GM18907 (cell line): ENCODE measurements at regions not wholly inside any gene's neighbourhood (a gene's known extent, or its start where the extent isn't known, plus 50 kb on each side); places are given as distances from the start of the nearest gene placed in this dataset.

Source experiments
- ATAC-seq: cut with Tn5 transposase; IDR thresholded peaks from one replicate; pipeline ENCODE4 v1.9.1; 2021; ENCODE audit warnings: mild to moderate bottlenecking, moderate library complexity; ENCODE audit not compliant: unreplicated experiment

DNA sequence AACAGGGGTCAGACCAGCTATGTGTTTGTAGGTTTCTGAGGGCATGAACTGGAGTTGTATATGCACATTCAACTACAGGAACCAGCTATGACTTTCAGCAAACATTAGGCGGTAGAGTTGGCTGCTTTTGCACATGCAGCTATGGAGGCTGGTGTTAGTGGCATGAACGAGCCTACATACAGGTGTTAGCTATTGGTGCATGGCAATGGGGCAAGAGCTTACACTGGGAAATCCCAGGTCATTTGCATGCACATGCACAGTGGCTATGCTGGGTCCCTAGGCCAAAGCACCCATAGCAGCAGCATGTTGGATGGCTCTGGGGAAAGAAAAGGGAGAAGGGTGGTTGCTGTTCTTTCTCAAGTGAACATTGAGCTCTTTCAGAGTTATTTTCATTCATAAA lies 1018.5 kb upstream of the PHF14 start:
- ATAC-seq: no peak

DNA sequence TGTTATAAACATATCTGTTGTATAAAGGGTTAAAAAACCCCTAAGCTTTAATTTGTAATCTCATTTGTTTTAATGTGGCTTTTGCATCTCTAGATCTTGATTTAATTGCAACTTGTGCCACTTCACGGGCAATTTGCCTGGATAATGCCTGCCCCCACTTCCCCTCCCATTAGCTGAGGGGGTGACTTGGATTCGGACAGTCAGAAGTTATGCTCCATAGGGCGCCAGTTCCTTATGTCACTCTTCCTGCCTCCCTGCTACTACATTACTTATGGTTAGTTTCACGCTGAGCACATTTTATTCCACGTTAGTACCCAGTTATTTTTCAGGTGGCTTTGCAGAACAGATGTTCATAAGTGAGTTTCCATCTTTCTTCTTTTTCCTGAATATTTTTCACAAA lies 1015.2 kb upstream of the PHF14 start:
- no peak for ATAC-seq

- no peak for ATAC-seq
Observed at GRCh38 chr7:9960460-9960859, 1013.2 kb upstream of the PHF14 start.

DNA sequence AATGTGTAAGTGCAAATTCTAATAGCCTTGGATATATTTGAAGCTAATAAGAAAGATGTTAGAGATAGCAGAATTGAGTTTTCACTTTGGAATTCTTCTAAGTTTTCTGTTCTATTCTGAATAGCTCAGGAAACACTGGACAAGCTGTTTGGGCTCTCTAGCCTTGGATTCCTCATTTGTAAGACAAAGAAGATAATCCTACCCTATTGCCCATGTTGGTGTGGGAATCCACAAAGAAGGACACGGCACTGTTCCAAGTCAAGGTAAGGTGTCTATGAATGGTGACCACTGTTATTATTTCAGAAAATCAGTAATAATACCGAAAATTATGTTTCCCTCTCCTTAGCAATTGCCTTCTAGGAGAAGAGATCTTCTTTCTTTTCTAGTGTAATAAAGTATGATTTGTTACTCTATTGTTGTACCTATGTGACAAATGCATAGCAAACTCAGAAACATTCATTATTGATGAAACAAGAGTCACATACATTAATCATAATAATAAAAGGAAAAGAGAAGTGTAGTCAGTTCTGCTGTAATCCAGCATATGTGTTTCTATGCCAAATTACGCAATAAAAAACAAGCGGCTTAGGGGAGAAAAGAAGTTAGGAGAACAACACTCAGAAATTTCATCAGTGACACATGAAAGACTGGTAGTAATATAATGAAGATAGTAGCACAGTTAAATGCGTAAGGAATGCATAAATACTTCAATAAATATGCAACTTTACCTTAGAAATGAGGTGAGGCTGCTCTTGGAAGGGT lies 1012.3 kb upstream of the PHF14 start:
- ATAC-seq: no peak

- no peak for ATAC-seq
Observed at GRCh38 chr7:9962742-9963141, 1010.9 kb upstream of the PHF14 start.

- no peak for ATAC-seq
Observed at GRCh38 chr7:9978106-9979064, 995.3 kb upstream of the PHF14 start.

GRCh38 chr7:9981742-9982349 lies 991.8 kb upstream of the PHF14 start:
- ATAC-seq: no peak

DNA sequence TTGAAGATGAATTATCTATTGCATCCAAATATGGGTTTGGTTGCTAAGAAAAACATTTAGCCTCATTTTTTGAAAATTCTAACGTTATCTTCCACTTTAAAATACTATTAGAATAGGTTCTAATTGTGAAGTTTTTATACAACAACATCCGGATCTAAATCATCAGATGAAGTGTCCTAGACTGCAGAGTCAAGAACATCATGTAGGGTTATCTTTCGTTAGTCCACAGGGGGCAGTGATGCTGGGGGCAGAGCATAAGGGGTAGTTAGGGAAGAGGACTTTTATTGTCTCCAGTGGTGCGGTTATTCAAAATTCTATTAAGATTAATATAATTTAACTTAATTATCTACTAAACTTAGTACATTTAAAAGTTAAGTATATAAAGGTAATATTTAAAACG lies 990.6 kb upstream of the PHF14 start:
- ATAC-seq: no peak

- ATAC-seq: no peak
Observed at GRCh38 chr7:10015687-10016086, 958.0 kb upstream of the PHF14 start.

DNA sequence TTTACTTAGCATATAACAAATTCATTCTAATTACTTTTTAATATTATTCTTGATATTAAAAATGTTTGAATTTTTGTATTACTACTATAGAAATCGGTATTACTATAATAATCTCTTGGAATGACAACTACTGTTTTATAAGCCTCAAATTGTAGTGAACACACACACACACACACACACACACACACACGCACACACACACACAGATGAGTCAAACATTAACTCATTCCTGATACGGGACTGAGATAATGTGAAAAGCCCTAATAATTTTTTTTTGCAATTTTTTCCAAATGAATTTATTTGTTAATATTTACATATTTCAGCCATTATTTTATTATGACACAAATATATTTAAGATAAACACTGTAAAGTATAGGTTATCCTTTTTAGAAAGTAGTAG lies 951.2 kb upstream of the PHF14 start:
- no peak for ATAC-seq

DNA sequence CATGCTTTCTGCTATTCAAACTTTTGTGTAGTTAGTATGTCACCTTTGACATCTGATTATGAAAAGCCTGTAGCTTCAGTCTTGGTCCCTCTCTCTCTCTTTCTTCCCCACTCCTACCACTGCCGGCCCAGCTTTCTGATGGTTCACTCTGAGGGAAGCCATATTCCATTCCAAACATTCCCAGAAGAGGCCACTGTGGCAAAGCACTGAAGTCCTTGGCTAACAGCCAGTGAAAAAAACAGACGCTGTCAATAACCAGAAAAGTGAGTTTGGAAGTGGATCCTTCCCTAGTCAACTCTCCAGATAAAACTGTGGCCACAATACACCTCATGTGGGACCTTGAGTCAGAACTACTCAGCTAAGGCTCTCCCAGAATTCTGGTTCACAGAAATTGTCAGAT lies 950.7 kb upstream of the PHF14 start:
- ATAC-seq: no peak

GRCh38 chr7:10034843-10035556 lies 938.7 kb upstream of the PHF14 start:
- no peak for ATAC-seq

DNA sequence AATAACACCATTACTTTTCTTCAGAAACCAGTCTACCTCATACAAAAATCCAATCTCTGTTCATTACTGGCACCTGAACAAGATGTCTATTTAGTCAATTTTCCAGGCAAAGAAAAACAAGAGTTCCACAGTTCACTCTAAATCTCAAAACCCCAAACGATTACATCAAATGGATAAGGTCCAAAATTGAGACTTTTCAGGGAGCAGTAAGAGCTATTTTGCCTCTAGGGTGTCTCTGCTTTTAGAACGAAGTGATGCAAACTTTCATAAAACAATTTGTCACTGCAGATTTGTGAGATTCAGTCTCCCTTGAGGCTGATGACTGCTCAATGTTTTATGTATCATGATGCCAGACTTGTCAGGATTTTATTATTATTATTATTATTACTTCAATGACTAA lies 937.0 kb upstream of the PHF14 start:
- no peak for ATAC-seq

GRCh38 chr7:10038351-10038750 lies 935.3 kb upstream of the PHF14 start:
- no peak for ATAC-seq

DNA sequence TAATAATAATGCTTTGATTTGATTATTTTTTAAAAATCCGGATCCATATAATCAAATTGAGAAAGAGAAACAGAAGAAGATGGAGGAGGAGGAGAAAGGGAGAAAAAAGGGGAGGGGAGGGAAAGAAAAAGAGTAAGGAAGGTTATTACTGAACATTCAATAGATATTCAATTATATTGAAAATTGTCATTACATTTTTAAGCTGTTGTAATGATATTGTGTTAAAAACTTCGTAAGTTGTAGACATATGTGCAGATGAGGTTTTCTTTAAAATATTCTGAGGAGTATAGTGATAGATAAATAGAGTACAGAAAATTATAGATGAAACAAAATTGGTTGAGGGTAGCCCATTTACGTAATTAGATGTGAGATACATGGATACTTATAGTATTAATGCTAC lies 933.0 kb upstream of the PHF14 start:
- ATAC-seq: no peak

GRCh38 chr7:10070899-10071298 lies 902.8 kb upstream of the PHF14 start:
- no peak for ATAC-seq

- no peak for ATAC-seq
Observed at GRCh38 chr7:10075866-10076265, 897.8 kb upstream of the PHF14 start.

GRCh38 chr7:10076660-10077300 lies 896.9 kb upstream of the PHF14 start:
- no peak for ATAC-seq

DNA sequence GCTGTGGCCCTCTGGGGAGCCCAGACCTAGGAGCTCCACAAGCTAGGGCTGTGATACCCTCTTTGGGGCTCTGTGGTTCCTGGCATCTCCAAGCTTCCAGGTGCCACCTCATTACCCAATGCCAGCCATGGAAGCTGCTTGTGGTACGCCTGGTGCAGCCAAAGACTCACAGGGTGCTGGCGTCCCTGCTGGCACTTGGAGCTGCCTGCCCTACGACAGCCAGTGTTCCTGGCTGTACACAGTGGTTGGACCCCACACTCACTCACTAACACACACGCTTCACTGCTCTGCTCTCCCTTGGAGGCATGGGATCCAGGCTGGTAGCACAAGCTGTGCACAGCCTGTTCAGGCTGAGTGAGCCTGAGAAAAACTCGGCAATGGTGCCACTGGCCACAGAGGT lies 894.1 kb upstream of the PHF14 start:
- no peak for ATAC-seq

DNA sequence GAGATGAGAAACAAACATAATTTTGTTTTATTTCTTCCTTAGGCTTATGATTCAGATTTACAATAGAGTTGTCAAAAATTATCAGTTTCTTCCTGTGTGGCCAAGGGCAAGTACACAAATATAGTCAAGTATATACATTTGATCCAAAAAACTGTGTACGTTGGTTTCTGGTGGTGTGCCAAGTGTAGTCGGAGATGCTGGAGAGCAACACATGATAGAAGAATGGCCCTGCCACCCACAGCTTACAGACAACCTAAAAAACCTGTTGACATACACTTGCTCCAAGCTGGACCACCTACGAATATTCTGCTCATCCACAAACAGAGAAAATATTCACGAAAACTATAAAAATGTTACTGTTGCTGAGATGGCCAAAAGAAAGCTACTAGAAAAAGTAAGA lies 890.8 kb upstream of the PHF14 start:
- ATAC-seq: no peak

DNA sequence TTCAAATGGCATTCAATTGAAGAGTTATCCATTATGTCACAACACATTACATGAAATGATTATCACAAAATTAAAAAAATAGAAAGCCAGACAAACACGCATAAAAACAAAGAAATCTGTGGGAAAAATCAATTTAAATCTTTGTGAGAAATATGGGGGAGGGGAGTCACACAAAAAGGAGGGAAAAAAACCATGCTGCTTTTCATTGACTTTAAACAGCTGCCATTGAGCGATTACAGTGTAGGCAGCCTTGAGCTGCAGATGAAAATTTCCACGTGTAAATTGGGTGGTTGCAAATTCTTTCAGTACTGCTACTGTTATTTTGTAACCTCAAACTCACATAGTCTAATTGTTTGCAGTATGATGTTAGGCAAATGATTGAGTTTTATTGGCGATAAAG lies 889.9 kb upstream of the PHF14 start:
- ATAC-seq: no peak
